ENCODE measurements at regions not wholly inside any gene's neighbourhood (a gene's known extent, or its start where the extent isn't known, plus 50 kb on each side); places are given as distances from the start of the nearest gene placed in this dataset.
A peak's percentile ranks its signal among the peaks of the same experiment; 100 is the strongest.
"Not testable (repeated sequence)": the region's sequence is repeated elsewhere in the genome, so short reads cannot be mapped to it uniquely, and the experiment has no call there.

DNA sequence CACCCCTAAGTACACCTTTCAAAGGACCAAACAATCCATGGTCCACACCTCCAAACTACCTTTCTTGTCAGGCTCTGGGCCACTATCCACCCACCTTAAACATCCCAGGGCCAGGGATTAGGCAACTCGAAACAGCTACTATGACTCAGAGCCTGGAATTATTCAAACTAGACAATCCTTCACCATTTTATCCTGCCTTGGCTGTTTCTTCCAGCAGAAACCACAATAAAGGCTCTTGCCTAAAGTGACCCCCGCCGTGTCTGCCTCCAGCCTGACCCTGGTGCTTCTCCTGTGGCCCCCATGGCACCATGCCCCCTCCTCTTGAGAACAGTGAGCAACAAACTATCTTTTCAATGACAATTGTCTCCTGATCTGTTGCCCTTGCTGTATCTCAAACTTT lies 195.5 kb downstream of the EPM2A start:
- DNase-seq (ENCODE audit: low read depth): peak; percentile 70

DNA sequence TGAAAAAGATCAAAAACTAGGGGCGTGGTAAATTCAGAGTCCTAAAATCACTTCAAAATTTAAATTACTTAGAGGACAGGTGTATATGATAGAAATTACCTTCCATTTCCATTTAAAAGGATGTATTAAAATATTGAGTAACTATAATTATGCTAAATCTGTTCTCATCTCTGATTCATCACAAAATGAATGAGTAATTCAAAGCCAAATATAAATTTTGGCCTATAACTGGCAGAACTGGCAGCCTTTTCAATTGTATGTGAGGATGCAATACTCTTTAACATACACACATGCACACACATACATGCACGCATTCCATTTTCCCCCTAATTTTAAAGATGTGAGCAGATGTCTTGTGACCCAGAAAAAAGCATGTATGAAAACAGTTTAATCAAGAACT lies 194.6 kb downstream of the EPM2A start:
- DNase-seq (ENCODE audit: low read depth): no peak

DNA sequence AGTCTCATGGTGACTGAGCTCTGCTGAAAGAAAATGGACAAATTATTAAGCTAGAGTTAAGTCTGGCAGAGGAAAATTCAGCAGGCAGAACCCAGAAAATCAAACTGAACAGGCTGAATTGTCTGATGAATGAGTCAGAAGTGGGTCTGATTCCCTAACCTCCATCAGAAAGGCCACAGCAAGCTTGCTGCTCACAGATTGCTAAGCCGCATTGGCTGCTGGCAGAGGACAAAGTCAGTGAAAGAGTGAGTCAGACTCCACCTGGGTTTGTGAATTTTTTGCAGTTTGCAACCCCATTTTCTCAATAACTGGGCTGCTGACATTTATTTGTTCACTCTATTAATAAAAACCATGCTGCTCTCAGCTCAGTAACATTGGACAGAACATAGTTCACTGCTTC lies 191.3 kb downstream of the EPM2A start:
- peak; percentile 94 for DNase-seq (ENCODE audit: low read depth)

DNA sequence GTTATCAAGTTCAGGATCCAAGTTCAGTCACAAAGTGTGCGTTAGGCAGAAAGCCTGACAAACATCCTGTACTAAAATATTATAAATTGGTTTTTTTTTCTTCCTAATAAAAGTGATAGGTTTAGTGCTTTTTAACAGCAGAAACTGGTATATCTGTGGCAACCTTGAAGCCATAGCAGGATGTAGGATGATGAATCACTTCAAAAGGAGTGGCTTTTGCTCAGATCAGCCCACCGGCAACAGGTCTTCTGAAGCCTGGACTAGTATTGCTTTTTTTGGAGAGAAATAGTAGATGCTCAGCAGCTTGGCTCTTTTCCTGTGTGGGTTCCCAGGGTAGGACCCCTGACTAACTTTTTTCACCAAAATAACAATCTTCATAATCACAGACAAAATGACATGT lies 190.8 kb downstream of the EPM2A start:
- peak; percentile 49 for DNase-seq (ENCODE audit: low read depth)

DNA sequence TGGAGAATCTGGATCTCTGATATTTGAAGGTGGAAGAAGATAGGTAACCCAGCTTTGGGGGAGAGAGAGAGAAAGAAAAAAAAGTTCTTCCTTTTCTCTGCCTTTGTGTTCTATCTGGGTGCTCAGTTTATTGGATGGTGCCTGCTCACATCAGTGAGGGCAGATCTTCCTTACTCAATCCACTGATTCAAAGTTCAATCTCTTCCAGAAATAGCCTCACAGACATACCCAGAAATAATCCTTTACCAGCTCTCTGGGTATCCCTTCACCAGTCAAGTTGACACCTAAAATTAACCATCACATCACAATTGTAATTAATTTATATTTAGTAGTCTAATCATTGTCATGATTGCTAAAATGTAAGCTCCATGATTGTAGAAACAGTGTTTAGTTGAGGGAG lies 189.1 kb downstream of the EPM2A start:
- no peak for DNase-seq (ENCODE audit: low read depth)

DNA sequence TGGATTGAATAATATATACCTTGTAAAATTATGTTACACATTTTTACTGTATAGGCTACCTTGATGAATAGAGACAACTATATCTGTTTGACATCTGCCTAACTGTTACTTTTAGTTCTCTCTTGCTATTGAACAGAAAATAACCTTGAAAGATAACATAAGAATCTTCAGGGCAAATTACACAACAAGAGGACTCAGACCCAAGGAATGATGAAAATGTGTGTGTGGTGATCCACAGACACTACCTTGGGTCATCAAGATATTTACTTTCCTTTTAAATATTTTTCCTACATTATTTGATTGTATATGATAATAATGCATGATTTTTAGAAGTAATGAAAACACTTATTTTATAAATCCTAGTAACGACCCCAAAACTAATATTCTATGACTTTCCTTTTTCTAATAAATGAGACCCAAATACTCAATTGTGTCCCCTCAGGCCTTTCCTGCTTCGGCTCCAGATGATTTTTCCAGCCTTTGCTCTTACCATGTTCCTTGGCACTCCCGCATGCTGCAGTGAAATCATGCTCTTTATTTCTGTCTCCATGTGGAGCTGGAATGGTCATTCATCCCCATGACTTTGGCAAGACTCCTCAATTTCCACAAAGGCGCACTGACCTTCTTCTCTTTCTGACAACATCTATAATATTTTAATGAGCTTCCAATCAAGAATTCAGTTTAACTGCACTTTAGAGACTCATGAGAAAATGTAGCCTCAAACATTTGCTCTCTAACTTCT lies 187.6 kb downstream of the EPM2A start:
- DNase-seq (ENCODE audit: low read depth): peak; percentile 68

DNA sequence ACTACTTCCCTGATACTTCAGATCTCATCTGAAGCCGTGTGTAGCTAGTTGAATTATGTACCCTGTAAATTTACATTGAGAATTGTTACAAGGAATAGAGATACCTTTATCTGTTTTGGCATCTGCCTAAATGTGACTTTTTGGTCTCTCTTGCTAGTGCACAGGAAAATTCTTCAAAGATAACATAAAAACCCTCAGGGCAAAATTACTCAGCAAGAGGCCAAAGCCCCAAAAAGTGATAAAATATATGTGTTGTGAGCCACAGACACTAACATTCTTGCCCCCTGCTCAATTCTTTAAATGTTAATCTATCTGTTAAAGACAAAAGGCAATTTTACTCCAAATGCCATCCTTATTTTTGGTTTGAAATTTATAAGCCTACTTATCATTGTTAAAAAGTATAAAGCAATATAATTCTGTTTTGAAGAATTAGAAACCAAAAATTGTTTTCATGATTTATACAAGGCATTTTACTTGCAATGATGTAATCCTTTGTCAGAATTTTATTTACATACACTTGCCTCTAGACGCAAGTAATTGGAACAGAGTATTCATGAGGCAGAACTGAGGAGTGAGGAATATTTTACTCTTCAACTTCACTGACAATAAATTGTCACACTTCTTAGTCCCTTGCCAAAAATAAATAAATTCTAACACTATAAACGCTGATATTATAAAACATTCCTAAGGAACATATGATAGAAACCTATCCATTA lies 186.2 kb downstream of the EPM2A start:
- peak; percentile 74 for DNase-seq (ENCODE audit: low read depth)

DNA sequence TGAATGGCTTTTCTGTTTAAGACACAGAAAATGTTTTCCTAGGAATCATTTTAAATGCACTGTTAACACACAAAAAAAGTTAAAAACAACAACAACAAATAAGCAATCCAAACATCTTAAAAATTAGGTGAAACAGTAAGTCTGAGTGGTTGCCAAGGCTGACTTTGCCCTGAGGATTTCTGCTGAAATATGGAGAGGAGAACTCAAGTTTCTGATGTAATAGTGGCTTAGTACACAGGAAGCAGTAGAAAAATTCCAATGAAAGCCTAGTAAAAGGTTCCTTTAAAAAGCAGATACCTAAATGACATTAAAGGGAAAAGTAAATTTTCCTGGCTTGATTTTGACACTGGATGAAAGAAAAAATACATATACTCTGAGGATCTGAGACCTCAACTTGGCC lies 184.2 kb downstream of the EPM2A start:
- DNase-seq (ENCODE audit: low read depth): no peak

DNA sequence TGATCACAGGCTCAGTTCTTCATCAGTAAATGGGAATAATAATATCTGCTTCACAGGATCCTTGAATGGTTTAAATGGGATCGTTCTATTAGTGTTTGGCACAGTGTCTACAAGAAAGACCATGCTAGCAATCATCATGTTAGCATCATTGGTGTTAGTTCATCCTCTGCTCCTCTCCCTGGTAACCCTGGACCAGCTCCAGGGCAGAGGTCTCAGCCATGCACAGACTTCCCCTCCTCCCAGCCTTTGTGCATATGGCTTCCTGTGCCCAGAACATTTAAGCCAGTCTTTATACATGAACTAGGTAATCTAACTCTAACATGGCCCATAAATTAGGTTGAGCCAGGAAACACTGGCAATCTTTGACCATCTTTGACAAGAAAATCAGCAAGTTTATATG lies 180.2 kb downstream of the EPM2A start:
- DNase-seq (ENCODE audit: low read depth): no peak

DNA sequence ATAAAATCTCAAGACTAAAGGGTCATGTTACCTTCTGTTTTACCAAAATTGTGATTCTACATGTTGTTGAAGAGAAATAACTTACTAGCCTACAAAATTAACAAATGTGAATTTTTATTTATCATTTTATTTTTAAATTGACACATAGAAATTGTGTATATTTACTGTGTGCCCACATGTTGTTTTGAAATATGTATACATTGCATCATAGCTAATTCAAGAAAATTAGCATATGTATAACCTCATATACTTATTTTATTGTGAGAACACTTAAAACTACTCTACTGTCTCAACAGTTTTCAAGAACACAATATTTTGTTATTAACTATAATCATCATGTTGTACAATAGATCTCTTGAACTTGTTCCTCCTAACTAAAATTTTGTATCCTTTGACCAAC lies 177.8 kb downstream of the EPM2A start:
- DNase-seq (ENCODE audit: low read depth): no peak

DNA sequence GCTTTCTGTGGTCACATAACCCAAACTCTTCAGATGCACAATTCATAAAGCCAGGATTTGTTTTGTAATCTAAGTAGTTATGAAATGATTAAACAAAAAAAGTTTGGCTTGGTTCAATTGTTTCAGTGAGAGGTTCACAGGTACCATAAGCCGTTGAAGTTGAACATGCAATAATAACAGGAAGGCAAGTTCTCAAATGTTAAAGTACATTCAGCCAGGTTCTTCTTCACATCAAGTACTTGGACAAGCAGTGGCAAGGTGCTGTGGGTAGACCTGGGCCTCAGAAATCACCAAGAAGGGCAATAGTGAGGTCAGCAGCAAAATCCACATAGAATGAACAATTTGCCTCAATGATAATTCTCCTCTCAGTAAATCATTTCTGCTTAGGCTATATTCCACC lies 175.5 kb downstream of the EPM2A start:
- no peak for DNase-seq (ENCODE audit: low read depth)

DNA sequence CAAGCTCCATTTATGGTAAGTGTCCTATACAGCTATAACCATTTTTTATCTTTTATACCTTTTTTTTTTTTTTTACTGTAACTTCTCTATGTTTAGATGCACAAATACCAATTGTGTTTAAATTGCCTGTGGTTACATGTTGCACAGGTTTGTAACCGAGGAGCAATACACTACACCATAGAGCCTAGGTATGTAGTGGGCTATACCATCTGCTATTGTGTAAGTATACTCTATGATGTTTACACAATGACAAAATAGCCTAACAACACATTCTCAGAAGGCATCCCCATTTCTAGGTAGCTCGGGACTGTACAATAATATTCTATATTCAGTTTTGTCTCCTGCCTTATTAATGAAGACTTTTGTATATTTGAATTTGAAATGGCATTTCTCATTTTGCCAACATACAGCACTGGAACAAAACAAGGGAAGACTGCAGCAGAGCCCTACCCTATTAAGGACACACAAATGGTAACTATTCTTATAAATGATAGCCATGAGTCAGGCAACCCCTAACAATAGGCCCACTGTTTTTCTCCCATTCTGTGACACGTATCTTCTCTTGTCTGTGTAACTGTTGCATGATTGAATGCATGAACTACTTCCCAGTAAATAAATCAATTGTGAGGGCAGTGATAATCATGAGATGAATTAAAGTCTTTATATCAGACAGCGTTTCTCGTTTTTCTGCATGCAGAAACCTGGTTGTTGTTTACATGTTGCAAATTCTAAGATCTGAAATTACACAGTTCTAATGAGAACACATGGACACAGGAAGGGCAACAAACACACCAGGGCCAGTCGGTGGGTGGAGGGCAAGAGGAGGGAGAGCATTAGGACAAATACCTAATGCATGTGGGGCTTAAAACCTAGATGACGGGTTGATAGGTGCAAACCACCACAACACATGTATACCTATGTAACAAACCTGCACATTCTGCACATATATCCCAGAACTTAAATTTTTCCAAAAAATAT lies 173.9 kb downstream of the EPM2A start:
- DNase-seq (ENCODE audit: low read depth): peak; percentile 42

DNA sequence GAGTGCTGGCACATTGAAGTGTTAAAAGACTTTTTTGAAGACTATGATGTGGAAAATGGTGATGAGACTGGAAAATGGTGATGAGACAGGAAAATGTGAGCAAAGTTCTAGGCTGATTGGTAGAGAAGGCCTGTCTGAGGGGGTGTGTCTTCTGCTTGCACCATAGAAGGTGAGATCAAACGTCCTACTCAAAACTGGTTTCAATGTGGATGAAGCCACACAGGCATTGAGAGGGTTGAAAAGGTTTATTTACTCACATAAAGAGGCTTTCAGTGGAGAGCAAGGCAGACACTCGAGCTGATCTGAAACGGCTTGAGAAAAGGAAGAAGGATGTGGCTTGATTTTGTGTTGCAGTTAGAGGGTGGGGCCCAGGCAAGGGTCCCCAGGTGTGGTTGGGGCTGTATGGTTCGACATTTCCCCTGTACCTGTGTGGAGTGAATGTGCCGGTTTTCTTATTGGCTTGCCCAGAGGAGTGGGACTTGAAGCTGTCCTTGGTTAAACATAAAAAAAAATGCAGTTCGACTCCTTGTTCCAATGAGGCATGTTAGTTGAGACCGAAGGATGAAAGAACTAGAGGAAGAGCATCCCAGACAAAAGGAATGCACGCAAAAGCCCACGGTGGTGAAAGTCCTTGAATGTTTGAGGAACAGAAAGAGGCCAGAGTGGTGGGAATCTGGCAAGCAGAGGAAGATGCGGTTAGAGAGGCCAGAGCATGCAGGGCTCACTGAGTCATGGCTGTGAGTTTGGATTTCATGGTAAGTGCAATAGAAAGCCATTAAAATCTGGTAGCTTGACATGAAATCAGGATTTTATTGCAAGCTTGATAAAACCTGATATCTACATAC lies 172.3 kb downstream of the EPM2A start:
- peak; percentile 57 for DNase-seq (ENCODE audit: low read depth)

DNA sequence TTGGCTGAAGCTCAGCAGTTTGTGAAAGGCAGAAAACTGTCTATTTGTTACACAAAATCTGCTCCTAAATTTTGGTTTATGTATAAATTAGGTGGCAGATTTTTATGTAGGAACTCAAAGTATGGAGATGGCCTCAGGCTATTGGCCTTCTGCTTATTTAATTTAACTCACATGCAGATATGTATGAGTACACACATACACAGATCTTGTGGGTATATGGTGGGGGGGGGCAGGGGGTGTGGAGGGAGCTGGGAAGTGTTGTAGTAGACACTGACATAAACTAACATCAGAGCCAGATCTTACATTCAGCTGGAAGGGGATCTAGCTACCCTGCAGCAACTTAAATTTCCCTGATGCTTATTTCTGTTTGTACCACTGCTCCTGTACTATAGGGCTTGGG lies 170.8 kb downstream of the EPM2A start:
- DNase-seq (ENCODE audit: low read depth): no peak

DNA sequence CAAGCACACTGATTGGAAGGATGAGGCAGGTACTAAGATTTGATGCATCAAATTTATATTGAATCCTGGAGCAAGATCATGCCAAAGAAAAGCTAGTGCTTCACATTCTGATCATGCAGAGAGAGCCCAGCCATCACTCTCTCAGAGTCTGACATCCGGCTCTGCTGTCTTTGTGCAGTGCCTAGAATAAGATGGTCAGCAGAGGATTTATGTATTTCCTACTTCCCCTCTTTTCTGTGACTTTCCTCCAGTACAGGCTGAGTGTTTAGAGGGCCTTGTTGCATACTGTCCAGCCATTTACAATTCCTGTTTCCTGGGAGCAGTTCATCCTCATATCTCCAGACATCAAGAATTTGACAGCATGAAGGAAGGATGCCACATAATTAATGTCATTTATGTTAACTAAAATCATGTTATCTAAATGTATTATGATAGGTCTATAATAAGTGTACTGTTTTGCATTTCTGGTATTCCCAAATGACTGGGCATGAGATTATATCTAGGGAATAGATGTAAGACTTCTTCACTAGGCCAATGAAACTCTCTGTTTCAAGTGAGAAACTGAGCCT lies 167.6 kb downstream of the EPM2A start:
- DNase-seq (ENCODE audit: low read depth): no peak

DNA sequence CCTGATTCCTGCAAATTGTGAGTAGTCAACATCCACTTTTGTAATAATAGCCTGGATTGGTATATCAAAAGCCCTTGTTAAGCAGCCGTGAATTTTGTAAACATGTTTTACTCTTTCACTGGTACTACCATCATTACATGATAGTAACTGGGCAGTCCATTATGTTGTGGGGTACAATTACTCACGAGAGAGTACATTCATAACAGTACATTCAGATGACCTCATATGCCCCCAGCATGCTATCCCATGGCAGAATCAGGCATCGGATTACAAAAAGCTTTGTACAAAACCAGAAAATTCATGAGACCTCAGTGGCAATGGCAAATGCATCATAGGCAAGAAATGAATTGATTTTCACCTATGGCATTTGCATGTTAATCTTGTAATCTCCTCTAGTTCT lies 166.2 kb downstream of the EPM2A start:
- peak; percentile 87 for DNase-seq (ENCODE audit: low read depth)

DNA sequence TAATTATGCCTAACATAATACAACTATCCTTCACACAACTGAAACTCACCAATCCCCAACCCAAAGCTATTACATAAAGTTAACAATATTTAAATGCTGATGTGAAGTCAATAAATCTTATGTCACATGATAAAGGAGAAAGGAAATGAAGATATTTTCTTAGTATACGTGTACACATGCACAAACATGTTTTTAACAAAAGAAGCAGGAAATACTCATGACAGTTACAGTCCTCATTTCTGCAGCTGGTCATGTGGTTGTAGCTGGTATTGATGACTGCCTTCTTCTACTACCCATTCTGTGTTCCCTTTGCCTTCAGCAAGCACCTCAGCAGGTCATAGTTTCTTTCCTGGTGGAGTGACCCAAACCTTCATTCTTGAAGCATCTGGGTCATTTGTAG lies 165.0 kb downstream of the EPM2A start:
- not testable (repeated sequence) for DNase-seq (ENCODE audit: low read depth)

DNA sequence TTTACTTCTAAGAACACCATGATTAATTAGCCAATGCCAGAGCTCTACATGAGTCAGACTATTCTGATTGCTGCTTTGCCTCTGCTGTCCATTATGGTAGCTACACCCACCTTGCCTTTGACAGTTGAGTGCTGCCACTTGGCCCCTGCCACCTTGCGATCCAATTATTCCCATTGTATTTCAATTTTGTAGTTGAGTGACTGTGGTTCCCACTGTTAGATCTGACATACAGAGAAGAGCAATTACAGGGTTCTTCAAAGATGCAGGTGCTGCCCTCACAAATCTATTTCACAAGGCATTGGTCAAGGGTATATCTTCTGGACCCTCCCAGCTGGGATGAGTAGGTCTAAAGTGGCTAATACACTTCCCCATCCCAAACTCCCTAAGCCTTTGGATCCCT lies 161.1 kb downstream of the EPM2A start:
- DNase-seq (ENCODE audit: low read depth): not testable (repeated sequence)

All from M059J (cell line).